ENCODE measurements at regions not wholly inside any gene's neighbourhood (a gene's known extent, or its start where the extent isn't known, plus 50 kb on each side); places are given as distances from the start of the nearest gene placed in this dataset.

GRCh38 chr2:71951718-71952404 is 195.8 kb downstream of the CYP26B1 start:
- H2AFZ ChIP-seq (ENCODE audit: low read length) = no peak overlapping the region
- H3K4me3 ChIP-seq (replicated peaks in 1 of 3; ENCODE audit: insufficient read depth in 1 of 3, low read depth in 2 of 3, low read length in 3 of 3) = no peak overlapping the region
- ChIA-PET CTCF (ENCODE audit: low intra/inter-chr PET ratio, low total read pairs) (no interaction called here), POLR2A (no interaction called here)
- FAIRE-seq (no peak), ATAC-seq (no peak), DNase-seq (ENCODE audit: low spot score) (no peak)
- no TSS peak for BruUV-seq (replicated peaks)
- in situ Hi-C loops (cut with HindIII; ENCODE audit: extremely low pct_ligation_motif_present, low pct_unique_long_range_greater_than_20kb) = no loop called here
- WGBS (ENCODE audit: low lambda C conversion rate) = 41% methylated on average over 3 of the region's 3 CpGs
- H3K4me2 ChIP-seq (ENCODE audit: low read depth, low read length) = no peak overlapping the region
- TF ChIP-seq NR2F6 (IDR thresholded peaks at IDR 0.05) = no peak
- TF ChIP-seq NR2F6 (CRISPR knock-in tag; IDR thresholded peaks at IDR 0.05) = no peak
- TF ChIP-seq BHLHE40 (IDR thresholded peaks at IDR 0.05; ENCODE audit: low read length) = no peak
- TF ChIP-seq ZBTB8A (CRISPR knock-in tag; IDR thresholded peaks at IDR 0.05; ENCODE audit: borderline replicate concordance, low read depth) = no peak
- TF ChIP-seq, protein P1, sequence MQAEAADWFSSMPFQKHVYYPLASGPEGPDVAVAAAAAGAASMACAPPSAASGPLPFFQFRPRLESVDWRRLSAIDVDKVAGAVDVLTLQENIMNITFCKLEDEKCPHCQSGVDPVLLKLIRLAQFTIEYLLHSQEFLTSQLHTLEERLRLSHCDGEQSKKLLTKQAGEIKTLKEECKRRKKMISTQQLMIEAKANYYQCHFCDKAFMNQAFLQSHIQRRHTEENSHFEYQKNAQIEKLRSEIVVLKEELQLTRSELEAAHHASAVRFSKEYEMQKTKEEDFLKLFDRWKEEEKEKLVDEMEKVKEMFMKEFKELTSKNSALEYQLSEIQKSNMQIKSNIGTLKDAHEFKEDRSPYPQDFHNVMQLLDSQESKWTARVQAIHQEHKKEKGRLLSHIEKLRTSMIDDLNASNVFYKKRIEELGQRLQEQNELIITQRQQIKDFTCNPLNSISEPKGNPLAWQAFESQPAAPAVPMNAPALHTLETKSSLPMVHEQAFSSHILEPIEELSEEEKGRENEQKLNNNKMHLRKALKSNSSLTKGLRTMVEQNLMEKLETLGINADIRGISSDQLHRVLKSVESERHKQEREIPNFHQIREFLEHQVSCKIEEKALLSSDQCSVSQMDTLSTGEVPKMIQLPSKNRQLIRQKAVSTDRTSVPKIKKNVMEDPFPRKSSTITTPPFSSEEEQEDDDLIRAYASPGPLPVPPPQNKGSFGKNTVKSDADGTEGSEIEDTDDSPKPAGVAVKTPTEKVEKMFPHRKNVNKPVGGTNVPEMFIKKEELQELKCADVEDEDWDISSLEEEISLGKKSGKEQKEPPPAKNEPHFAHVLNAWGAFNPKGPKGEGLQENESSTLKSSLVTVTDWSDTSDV (CRISPR knock-in tag; IDR thresholded peaks at IDR 0.05) = no peak
- no peak for TF ChIP-seq TRIM22 (IDR thresholded peaks at IDR 0.05)
- no peak for TF ChIP-seq ZNF101 (CRISPR knock-in tag; IDR thresholded peaks at IDR 0.05; ENCODE audit: borderline replicate concordance, low read depth)
- TF ChIP-seq FOXC1 (CRISPR knock-in tag; IDR thresholded peaks at IDR 0.05; ENCODE audit: borderline replicate concordance) = no peak
- TF ChIP-seq KAT8 (CRISPR knock-in tag; IDR thresholded peaks at IDR 0.05) = no peak
- TF ChIP-seq NCOR1 (IDR thresholded peaks at IDR 0.05; ENCODE audit: borderline replicate concordance, low read length) = no peak
- TF ChIP-seq SOX13 (IDR thresholded peaks at IDR 0.05) = no peak
- no peak for TF ChIP-seq SOX13 (CRISPR knock-in tag; conservative IDR thresholded peaks at IDR 0.05 in 1 of 2, IDR thresholded peaks at IDR 0.05 in 1 of 2)
- TF ChIP-seq ZNF567 (CRISPR knock-in tag; IDR thresholded peaks at IDR 0.05; ENCODE audit: borderline replicate concordance) = no peak
- TF ChIP-seq MIER3 (CRISPR knock-in tag; IDR thresholded peaks at IDR 0.05; ENCODE audit: borderline replicate concordance) = no peak
- no peak for TF ChIP-seq SRY (CRISPR knock-in tag; IDR thresholded peaks at IDR 0.05)
- no peak overlapping the region for H3K27ac ChIP-seq (ENCODE audit: extremely low read length, insufficient read depth, low read length)
- H3K36me3 ChIP-seq (replicated peaks in 1 of 2; ENCODE audit: control insufficient read depth in 1 of 2, insufficient read depth in 2 of 2, low read length in 2 of 2) = no peaks in the 10 kb centered on the region
- peaks cover 0 to 25% of the 10 kb centered on the region in 2 experiments; a peak in 3 of 5 replicates for H3K27me3 ChIP-seq (ENCODE audit: control insufficient read depth in 1 of 2, insufficient read depth in 2 of 2, low read length in 2 of 2)
- no peaks in the 10 kb centered on the region for H4K20me1 ChIP-seq (ENCODE audit: insufficient read depth, low read length)
- H3K4me1 ChIP-seq (ENCODE audit: insufficient read depth, low read length) = no peaks in the 10 kb centered on the region
- no peak overlapping the region for H3K9ac ChIP-seq (ENCODE audit: insufficient read depth, low read depth, low read length)
- no peaks in the 10 kb centered on the region for H3K79me2 ChIP-seq (ENCODE audit: insufficient read depth, low read length)
- intact Hi-C loops (cut with micrococcal nuclease; ENCODE audit: unreplicated experiment) = no loop called here
- peaks cover 11% of the 10 kb centered on the region; the same call in 1 of the 2 replicates for H3K9me3 ChIP-seq (ENCODE audit: low read length)

All from HepG2 (cell line).